ENCODE measurements at regions not wholly inside any gene's neighbourhood (a gene's known extent, or its start where the extent isn't known, plus 50 kb on each side); places are given as distances from the start of the nearest gene placed in this dataset.

DNA sequence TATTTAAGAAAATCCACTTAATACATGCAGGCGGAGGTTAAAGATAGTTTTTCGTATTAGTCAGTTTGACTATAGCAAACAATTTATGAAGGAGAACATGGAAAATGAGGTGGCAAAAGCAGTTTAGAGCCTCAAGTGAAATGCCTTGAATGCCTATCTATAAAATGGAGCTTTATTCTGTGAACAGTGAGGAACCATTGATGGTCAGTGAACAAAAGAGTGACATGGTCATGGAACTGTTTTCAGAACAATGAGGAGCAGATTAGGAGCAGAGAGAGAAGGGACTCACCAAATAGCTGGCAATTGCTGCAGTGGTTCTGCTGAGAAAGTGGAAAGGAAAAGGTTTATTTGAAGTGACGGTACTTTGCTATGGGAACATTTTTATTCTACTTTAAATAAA lies 299.8 kb downstream of the DUSP10 start:
- Histone ChIP-seq H3K36me3 (no peaks in the 10 kb centered on the region), H3K27ac (no peak overlapping the region), H3K4me3 (no peak overlapping the region), H3K4me1 (peaks cover 0 to 17% of the 10 kb centered on the region in 2 donors), H3K27me3 (no peaks in the 10 kb centered on the region), H3K9me3 (no peaks in the 10 kb centered on the region)
- ATAC-seq (no peak), DNase-seq (no peak)
- intact Hi-C loops (cut with DNase I): no loop called here
- TF ChIP-seq, protein P1, sequence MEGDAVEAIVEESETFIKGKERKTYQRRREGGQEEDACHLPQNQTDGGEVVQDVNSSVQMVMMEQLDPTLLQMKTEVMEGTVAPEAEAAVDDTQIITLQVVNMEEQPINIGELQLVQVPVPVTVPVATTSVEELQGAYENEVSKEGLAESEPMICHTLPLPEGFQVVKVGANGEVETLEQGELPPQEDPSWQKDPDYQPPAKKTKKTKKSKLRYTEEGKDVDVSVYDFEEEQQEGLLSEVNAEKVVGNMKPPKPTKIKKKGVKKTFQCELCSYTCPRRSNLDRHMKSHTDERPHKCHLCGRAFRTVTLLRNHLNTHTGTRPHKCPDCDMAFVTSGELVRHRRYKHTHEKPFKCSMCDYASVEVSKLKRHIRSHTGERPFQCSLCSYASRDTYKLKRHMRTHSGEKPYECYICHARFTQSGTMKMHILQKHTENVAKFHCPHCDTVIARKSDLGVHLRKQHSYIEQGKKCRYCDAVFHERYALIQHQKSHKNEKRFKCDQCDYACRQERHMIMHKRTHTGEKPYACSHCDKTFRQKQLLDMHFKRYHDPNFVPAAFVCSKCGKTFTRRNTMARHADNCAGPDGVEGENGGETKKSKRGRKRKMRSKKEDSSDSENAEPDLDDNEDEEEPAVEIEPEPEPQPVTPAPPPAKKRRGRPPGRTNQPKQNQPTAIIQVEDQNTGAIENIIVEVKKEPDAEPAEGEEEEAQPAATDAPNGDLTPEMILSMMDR (IDR thresholded peaks at IDR 0.05): no peak

DNA sequence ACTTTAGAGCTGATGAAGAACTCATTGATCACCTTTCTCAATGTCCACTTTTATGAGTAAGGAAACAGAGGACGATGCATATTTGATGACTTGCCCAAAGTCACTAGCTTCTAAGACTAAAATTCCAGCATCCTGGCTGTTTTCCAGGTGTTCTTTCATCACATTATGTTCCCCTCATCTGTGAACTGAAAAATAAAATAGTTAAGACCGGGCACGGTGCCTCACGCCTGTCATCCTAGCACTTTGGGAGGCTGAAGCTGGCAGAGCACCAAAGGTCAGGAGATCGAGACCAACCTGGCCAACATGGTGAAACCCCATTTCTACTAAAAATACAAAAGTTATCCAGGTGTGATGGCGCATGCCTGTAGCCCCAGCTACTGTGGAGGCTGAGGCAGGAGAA lies 297.5 kb downstream of the DUSP10 start:
- no peaks in the 10 kb centered on the region for H3K9me3 ChIP-seq
- H3K4me3 ChIP-seq: no peak overlapping the region
- no peak overlapping the region for H3K27ac ChIP-seq
- no peaks in the 10 kb centered on the region for H3K27me3 ChIP-seq
- peaks cover 0 to 17% of the 10 kb centered on the region in 2 donors for H3K4me1 ChIP-seq
- no peaks in the 10 kb centered on the region for H3K36me3 ChIP-seq
- ATAC-seq: no peak
- TF ChIP-seq, protein P1 (IDR thresholded peaks at IDR 0.05): no peak
- intact Hi-C loops (cut with DNase I): no loop called here
- DNase-seq: no peak

DNA sequence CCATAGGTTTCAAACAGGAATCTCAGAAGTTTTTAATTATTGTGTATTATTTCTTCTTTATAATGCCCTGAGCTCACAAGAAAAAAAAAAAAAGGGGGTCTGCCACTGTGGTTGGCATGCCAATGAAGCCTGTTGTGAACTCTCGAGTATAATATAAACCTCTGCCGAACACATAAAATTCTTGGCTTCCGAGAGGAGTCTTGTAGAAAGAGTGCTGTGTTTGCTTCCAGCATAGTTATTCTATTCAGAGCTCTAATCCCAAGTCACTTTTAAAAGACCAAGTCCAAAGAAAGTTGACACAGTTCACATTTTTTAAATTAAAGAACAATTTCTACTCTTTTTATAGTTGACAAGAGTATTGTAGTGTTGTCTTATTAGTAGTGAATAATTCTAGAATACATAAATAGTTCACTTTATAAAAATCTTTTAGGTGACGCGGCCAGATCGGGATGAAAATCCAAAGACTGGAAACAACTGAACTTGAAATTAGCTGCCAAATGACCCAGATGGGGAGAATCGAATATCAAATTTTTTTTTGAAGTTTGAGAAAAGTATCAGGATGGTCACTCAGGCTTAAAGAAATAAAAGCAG lies 293.2 kb downstream of the DUSP10 start:
- no peaks in the 10 kb centered on the region for H3K36me3 ChIP-seq
- ATAC-seq: no peak
- DNase-seq: no peak
- no peaks in the 10 kb centered on the region for H3K4me1 ChIP-seq
- TF ChIP-seq, protein P1 (IDR thresholded peaks at IDR 0.05): no peak
- no peaks in the 10 kb centered on the region for H3K9me3 ChIP-seq
- intact Hi-C loops (cut with DNase I): no loop called here
- H3K27me3 ChIP-seq: no peaks in the 10 kb centered on the region
- no peak overlapping the region for H3K27ac ChIP-seq
- no peak overlapping the region for H3K4me3 ChIP-seq

DNA sequence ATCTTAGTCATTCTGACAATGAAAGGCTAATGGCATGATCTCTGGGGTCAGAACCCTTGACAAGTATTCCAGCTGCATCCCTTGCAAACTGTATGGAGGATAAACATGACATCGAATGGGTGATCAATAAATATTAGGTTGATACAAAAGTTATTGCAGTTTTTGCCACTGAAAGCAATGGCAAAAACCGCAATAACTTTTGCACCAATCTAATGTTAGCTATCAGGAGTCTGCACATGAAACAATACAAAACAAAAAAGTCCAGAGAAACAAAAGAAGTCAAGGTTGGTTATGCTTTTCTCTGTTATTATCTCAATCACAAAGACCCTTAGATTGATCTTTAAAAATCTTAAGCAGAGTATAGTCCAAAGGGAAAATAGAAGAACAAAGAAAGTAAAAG lies 292.7 kb downstream of the DUSP10 start:
- no peak overlapping the region for H3K27ac ChIP-seq
- ATAC-seq (no peak), DNase-seq (no peak)
- H3K36me3 ChIP-seq: no peaks in the 10 kb centered on the region
- no peaks in the 10 kb centered on the region for H3K9me3 ChIP-seq
- no peaks in the 10 kb centered on the region for H3K27me3 ChIP-seq
- H3K4me1 ChIP-seq: no peaks in the 10 kb centered on the region
- TF ChIP-seq, protein P1 (IDR thresholded peaks at IDR 0.05): no peak
- intact Hi-C loops (cut with DNase I): no loop called here
- H3K4me3 ChIP-seq: no peak overlapping the region

DNA sequence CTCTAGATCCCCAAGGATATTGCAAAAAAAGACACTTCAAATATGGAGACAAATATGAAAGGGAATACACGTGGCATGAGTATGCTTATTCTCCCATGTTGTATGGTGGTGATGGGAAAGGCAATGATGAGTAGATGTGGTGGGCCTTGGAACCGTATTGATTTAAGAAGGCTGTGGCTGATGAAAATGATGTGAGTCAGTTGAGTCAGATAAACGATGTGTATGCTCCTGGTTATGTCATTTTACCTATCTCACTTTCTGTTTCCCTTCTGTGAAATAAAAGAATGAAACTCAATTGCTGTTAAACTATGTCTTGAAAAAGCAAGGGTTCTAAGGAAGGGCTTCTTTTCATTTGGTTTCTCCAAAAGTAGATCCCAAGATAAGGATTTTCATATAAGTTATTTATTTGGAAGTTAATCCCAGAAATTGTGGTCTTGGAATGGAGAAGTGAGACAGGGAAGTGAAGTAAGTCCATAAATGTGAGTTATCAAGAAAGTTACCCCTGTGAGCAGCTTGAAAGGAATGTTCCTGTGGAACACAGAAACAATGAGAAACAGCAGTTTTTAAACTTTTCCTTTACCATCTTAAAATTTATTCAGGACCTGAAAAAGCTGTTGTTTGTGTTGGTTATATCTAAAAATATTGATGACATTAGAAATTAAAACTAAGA lies 292.0 kb downstream of the DUSP10 start:
- no peaks in the 10 kb centered on the region for H3K36me3 ChIP-seq
- H3K9me3 ChIP-seq: no peaks in the 10 kb centered on the region
- H3K4me1 ChIP-seq: no peaks in the 10 kb centered on the region
- H3K27me3 ChIP-seq: no peaks in the 10 kb centered on the region
- H3K4me3 ChIP-seq: no peak overlapping the region
- ATAC-seq (no peak), DNase-seq (no peak)
- H3K27ac ChIP-seq: no peak overlapping the region
- intact Hi-C loops (cut with DNase I): no loop called here
- TF ChIP-seq, protein P1 (IDR thresholded peaks at IDR 0.05): no peak

Measured in left lung (tissue), 4 donors.